Hematopoietic multipotent progenitor cell treated with erythropoietin and hydrocortisone succinate and interleukin-3 and kit ligand, for 17 days (in vitro differentiated cells): ENCODE measurements at regions not wholly inside any gene's neighbourhood (a gene's known extent, or its start where the extent isn't known, plus 50 kb on each side); places are given as distances from the start of the nearest gene placed in this dataset.

ENCODE experiments used
- DNase-seq: peaks from one replicate; pipeline ENCODE4 v3.0.0-alpha.2; 2015; ENCODE audit warnings: low spot score

- DNase-seq = no peak
These were observed 77.7 kb upstream of the PELI1 start for GRCh38 chr2:64221935-64222334.

- DNase-seq = no peak
These were observed 78.1 kb upstream of the PELI1 start for GRCh38 chr2:64222351-64222750.

DNA sequence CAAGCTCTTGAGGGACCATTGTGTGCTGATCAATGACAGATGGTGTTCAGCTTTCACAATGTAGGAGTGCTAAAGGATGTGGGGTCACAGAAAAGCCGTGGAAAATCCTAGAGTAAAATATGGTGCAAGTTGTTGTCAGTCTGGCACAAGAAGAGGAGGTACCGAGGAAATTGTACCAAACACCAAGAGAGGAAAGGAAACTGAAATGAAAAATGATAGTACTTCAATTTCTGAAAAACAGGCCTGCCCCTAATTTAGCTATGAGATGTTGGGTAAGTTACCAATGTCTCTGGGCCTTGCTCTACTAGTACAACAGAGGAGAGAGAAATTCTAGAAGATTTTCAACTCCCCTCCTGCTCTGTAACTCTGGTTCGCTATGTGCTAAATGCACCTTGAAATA is 78.8 kb upstream of the PELI1 start:
- DNase-seq = no peak

DNA sequence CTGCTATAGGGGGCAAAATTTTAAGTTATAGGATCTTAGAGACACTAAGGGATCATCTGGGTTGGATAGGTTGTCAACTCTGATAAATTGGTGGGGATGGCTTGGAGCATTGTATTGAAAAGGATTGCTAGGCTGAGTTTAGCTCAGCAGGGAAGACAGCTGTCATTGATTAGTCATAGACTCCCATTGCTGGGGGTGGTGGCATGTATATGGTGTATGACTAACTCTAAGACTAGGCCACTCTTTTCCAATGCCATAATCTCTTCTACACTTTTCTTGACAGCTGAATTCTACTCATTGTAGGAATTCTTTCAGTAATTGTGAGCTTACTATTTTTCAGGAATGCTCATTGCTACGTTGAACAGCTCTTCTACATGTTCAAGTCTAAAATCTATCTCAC is 81.3 kb upstream of the PELI1 start:
- DNase-seq = no peak

DNA sequence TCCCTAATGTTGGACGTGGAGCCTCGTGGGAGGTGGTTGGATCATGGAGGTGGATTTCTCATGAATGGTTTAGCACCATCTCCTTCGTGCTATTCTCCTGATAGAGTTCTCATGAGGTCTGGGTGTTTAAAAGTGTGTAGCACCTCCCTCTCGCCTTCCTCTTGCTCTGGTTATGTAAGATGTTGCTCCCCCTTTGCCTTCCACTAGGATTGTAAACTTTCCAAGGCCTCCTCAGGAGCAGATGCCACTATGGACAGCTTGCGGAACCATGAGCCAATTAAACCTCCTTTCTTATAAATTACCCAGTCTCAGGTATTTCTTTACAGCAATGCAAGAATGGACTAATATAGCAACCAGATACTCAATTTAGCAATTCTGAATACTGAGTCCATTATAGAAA is 82.4 kb upstream of the PELI1 start:
- no peak for DNase-seq

DNA sequence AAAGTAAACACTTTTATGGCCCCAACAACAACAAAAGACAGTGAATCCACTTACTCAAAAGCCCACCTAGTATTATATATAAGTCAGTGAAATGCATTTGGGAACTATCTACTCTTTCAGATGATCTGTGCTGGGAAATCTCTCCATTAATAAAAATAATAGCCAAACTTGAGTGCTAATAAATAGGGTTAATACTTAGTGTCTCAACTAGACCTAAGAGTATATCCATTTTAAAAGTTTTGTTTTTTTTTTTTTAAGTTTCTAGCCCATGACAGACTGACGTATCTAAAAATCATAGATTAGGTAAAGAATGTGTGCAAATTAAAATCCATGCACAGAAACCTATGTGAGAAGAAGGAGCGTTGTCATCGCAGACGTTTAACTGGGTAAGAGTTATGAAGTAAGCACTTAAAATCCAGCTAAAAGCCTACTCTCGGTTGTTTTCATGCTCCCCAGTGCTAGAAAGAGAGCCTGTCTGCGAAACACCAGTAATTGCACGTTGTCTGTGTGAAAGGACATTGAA is 83.4 kb upstream of the PELI1 start:
- DNase-seq = no peak

DNA sequence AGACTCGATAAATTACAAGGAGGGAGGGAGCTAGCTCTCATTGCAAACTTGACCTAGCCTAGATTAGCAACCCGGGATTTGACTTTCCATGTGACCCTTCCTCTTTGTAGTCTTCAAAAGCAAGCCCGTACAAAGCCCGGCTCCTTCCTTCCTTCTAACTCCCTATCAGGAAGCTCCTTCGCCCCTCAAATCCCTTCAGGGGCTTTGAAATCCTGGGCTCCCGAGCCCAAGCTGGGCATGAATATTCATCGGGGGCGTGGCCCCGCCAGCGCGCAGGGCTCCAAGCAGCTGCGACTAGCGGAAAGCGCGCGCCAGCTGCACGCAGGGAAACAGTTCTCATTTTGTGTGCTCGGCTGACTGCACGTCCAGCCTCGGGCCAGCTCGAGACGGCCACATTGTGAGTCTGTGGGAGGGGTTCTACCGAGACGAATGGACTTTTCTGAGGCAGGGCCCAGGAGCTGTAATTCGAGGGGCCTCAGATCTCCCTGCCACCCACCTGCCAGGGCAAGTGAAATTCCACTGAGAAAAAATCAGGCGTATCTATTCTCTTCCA is 84.0 kb upstream of the PELI1 start:
- DNase-seq = no peak

DNA sequence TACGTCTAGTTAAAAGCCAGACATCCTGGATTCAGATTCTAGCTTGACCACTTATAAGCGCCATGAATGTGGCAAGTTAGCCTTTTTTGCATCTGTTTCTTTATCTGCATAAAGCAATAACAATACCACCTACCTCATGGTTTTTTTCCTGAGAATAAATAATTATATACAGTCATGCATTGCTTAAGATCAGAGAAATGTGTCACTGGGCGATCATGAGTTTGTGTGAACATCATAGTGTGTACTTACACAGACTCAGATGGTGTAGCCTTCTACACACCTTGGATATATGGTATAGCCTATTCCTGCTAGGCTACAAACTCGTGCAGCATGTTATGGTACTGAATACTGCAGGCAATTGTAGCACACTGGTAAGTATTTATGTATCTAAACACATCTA is 84.7 kb upstream of the PELI1 start:
- DNase-seq = no peak

- DNase-seq = no peak
These were observed 86.3 kb upstream of the PELI1 start for GRCh38 chr2:64230540-64230939.

- no peak for DNase-seq
These were observed 88.0 kb upstream of the PELI1 start for GRCh38 chr2:64232266-64232665.

GRCh38 chr2:64233376-64233922 is 89.2 kb upstream of the PELI1 start:
- DNase-seq = no peak

GRCh38 chr2:64234150-64234549 is 89.9 kb upstream of the PELI1 start:
- DNase-seq = no peak

DNA sequence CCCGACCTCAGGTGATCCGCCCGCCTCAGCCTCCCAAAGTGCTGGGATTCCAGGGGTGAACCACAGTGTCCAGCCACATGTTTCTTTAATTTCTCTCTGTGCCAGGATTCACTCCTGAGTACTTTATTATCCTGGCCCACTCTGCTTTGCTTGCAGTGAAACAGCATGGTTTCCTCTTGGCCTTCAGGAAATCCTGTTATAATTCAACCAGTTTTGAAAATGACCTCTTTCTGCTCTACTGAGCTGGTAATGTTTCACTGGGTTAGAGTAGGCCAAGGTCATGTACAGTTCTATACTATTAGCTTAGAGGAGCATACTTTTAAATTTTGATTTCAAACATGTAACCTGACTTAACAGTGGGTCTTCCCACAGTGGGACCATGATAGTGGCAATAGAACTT is 90.6 kb upstream of the PELI1 start:
- no peak for DNase-seq

GRCh38 chr2:64237266-64237665 is 93.0 kb upstream of the PELI1 start:
- DNase-seq = no peak

- no peak for DNase-seq
These were observed 94.6 kb upstream of the PELI1 start for GRCh38 chr2:64238799-64239198.

DNA sequence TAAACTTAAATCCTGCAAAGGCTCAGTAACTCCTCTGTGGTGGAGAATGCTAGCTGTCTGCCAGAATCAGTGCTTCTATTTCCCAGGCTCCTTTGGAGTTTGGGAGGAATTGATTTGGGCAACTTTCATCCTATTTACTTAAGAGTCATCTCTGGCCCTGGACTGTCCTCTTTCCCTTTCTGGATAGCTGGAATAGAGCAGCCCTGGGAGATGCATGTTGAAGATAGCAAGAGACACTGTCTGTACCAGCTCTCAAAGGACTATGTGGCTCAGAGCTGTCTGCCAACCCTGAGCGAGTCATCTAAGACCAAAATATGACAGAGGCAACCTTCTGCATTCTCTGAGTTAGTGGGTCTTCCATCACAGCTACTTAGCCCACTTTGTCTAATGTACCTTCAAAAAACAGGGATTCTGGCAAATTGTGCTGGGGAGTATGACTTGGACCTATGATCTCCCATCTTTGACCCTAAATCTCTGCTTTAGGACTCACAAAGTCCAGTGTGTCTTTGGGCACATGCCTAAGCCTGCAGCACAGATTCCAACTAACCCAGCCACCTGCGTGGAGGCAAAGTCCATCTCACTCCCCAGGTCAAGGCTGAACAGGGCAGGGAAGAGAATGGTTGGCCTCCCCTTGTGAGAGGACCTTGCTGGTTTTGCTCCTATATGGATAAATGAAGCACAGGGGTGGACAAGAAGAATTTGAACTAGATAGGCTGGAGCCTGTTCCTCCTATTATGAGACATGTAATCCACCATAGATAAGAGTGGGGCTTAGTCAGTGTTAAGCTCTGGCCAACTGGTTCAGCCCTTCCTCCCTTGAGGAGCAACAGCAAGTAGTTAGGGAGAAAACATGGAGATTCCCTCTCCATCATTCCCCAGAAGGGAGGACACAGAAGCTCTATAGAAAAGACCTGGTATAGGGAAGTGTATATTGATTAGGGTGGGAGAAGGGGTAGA is 99.1 kb upstream of the PELI1 start:
- no peak for DNase-seq

DNA sequence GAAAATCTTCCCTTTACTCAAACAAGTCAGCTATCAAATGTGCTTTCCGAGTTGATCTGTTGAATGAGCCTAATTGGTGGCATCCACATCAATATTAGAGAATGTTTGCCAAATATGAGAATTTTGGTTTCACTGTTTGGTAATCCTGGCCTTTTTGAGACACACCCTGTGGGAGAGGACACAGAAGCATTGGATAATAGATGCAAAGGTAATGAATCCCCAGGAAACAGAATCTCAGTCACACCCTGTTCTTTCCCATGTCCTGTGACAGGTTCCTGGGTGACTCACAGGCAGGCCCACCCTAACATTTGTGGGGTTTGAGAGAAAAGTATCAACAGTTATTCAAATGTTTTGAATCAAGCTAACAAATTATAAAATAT is 99.8 kb upstream of the PELI1 start:
- no peak for DNase-seq

DNA sequence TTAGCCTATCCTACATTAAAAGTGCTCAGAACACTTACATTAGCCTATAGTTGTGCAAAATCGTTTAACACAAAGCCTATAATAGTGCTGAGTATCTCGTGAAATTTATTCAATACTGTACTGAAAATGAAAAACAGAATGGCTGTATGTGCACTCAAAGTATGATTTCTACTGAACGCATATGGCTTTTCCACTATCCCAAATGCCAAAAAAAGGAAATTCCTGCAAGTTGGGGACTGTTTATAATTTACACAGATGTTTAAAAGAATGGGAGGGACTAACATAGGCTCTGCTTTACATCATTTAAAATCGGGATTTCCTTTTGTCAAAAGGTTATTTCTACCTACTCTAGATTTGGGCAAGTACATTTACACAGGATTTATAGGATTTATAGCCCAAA is 101.4 kb upstream of the PELI1 start:
- DNase-seq = no peak

DNA sequence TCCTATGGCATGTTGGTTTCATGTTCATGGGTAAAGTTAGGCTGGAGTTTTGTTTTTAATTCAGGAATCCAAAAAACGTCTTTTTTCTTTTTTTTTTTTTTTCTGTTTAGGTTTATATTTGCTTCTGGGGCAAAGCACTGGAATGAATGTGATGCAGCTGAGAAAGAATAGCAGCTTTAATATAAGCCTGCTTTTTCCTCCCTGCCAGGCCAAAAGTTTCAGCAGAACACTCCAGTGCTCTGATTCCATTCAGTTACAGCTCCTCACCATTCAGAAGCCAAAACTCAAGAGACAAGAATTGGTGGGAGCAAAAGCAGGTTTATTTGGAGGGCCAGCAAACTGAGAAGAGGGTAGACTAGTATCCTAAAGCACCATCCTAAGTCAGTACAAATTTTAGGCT is 102.7 kb upstream of the PELI1 start:
- DNase-seq = no peak

DNA sequence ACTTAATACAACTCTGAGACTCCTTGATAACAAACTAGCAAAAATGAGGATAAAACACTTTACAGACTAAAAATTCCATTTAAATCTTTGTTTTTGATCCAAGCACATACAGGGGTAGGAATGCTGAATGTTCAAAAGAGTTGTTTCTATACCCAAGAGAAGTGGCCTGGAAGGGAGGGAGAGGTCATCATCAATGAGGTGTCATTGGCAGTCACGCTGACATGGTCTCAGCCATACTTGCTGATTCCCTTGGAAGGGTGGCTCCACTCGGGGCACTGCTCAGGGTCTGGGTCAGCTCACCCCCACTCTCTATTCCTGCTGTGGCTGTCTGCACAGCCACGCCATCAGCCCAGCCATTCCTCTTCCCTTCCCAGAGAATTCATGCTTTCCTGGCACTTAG is 105.2 kb upstream of the PELI1 start:
- no peak for DNase-seq

GRCh38 chr2:64250063-64250462 is 105.8 kb upstream of the PELI1 start:
- no peak for DNase-seq

GRCh38 chr2:64250751-64251423 is 106.7 kb upstream of the PELI1 start:
- DNase-seq = no peak
